ENCODE measurements at regions not wholly inside any gene's neighbourhood (a gene's known extent, or its start where the extent isn't known, plus 50 kb on each side); places are given as distances from the start of the nearest gene placed in this dataset.
"Not testable (repeated sequence)": the region's sequence is repeated elsewhere in the genome, so short reads cannot be mapped to it uniquely, and the experiment has no call there.

DNA sequence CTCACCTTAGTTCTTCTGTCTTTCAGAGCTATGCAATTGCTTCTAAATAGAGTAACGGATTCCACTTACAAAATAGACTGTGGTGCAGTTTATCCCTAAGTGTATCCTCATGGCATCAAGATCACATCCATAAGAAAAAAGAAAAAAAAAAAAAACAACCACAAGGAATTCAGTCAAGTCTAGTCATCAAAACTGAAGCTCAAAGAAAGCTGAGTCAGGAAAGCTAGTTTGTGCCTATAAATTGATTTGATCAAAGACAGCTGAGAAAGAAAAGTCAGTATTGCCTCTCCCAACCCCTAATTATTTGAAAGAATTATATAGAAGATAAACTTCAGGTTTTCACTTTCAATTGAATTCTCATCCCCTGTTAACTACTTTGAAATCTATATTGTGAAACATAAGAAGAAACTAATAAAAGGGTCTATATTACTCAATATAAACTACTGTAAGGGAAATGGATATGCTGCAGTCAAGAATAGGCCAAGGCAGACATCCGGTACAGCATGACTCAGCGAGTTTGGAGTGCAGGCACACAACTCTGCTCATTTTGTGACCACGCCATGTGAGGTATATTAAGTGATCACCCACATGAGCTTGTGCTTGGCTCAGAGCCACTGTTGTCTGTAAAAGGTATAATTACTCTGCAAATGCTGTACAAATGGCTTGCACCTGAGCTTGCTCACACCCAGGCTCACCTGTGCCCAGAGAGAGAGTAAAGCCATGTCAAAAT is 568.1 kb upstream of the CRIM1 start:
- no peak for DNase-seq

DNA sequence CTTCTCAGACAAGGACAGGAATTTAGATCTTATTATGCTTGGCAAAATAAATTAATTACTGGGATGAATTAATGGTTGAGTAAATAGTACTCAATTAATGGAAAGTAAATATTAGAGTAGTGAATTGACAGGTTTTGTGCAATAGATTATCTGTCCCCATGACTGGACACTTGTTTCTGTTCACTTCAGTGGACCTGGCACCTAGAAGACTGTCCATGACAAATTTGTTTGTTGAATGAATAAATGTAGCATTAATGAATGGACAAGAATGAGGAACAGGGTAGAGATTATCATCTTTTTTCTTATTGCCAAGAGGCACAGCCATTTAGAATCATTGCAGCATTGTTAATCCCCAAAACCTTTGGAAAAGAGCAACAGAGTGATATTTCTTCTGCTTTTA is 570.0 kb upstream of the CRIM1 start:
- DNase-seq = no peak

DNA sequence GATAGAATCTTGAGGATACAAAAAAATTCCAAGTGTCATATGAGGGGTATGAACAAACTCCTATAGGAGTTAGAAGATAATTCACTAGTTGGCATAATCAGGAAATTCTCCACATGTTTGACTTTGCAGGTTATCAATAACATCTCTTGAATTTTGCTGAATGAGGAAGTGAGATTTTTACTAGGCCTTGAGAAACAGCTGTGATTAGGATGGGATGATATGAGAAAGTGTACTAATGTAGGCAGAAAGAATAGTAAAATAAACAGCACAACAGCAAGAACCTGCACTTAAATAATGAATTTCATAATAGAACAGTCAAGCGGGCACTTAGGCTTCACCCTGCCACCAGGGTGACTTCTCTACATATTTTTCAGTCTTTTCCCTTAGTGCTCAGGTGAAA is 570.8 kb upstream of the CRIM1 start:
- DNase-seq = no peak

DNA sequence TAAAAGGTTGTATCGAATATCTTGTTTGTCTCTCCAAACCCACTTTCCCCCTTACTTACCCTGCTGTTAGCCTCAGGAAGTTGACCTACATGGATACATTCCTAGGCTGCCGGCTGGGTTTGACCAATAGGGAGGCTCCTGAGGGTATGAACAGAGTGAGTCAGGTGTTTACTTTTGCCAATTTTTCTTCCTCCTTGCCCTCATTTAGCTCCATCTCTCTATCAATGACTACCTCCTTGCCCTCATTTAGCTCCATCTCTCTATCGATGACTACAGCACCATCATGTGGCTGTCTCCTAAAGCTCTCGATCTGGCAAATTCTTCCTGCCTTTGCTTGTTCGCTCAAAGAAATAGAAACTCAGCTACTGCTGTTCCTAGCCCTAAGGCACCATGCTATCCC is 571.9 kb upstream of the CRIM1 start:
- no peak for DNase-seq

DNA sequence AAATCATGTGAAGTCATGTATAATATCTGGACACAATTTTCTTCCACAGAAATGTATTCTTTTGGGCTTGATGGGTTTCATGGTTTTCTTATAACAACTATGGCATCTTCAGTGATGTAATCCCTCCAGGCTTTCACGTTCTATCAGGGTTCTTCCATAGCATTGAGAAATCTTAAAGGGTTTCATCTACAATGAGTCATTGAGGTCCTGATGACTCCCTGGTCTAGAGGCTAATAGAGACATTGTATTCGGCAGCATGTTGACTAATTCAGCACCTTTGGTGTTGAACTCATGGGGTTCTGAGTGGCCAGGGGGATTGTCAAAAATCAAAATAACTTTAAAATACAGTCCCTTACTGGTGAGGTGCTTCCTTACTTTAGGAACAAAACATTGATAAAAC is 614.0 kb upstream of the CRIM1 start:
- DNase-seq = no peak

DNA sequence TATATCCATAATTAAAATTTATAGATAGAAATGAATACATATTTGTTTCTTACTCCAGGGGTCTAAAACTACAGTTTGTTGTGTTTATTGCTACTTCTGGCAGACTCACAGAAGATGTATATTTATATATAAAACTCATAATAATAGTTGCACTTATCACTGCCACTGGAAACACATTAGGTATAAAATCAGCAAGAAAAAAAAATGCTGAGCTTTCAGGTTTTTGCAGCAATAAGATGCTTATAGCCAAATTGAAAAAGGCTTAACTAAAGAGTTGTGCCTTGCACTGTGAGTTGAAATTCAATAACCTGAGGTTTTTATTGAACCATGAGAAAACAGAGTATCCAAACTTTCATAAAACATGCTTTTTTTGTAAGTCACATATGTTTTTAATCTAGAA is 623.9 kb upstream of the CRIM1 start:
- no peak for DNase-seq

DNA sequence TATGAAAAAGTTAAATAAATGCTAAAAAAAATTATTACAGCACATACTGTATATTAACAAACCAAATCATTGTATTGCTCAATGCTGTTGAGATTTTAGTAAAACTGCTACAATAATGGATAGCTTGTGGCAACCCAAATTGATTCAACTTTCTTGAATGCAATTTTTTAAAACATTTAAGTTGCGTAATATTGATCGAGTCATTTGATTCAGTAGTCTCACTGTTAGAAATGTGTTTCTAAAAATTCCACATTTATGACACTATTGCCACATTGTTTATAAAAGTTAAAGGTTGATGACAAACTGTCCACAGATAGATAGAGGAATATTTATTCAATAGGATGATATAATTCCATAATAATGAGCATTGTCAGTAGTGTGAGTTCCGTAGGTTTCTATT is 640.7 kb upstream of the CRIM1 start:
- DNase-seq = no peak

DNA sequence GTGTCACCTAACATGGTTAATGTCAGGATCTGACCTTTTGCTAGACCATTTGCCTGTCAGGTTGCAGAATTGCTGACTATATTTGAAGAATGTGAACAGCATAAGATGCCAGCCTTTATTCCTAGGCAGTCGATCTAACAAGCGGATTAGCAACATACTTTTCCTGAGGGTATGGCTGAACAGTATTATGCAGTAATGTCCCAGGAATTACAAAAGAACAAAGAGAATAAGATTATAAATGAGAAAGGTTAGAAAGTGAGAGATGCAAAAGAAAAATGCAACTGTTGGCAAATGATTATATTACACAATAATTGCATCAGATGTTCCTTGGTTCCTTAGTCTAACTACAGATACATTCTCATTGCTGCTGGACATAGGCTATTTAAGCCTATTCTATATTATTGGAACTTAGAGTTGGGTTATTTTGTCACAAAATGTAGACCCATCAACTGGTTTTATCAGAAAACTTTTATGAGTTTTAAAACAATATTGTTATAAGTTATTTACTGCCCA is 647.1 kb upstream of the CRIM1 start:
- DNase-seq = no peak

DNA sequence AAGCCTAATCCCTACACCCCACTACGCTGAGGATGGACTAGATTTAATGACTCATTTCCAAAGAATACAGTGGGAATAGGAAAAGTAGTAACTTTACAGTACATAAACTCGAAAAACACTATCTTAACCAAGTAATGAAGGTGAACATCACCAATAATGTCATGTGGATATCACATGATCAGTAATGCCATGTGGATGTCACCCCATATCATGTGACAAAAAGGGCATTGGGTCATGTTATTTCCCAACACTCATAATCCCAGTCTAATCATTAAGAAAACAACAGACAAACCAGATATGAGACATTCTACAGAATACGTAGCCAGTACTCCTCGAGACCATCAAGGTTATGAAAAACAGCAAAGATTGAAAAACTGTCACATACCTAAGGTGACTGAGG is 667.3 kb upstream of the CRIM1 start:
- DNase-seq = no peak

DNA sequence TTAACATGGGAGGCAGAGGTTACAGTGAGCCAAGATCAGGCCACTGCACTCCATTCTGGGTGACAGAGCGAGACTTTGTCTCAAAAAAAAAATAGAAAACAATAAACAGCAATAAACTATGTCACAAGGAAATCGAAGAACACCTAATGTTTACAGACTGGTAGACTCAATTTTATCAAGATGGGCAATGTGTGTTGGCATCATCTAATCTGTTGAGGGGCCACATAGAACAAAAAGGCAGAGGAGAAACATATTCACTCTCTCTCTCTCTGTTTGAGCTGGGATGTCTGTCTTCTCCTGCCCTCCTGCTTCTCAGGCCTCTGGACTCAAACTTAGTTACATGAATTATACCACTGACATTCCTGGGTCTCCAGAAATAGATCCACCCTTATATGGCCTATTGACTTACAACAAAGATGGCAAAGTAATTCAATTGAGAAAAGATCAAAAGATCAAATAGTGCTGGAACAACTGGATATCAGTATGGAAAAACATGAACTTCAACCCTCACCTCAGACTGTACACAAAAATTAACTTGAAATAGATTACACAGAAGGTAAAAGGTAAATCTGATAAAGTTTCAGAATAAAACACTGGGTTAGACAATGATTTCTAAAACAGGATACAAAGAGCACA is 703.8 kb upstream of the CRIM1 start:
- DNase-seq = no peak

DNA sequence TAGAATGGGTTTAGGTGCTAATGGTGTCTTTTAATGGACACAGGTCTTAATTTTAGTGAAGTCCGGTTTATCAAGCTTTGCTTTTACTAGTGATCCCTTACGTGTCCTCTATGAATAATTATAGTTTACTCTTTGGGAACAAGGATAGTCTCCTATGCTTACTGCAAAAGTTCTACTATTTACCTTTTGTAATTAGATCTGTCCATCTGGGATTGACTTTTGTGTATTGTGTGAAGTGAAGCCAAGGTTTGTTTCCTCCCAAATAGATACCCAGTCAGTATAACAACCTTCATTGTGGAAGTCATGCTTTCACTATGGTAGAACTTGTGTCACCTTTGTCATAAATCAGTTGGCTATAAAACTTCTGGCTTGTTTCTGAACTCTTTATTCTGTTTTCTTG is 740.9 kb upstream of the CRIM1 start:
- no peak for DNase-seq

DNA sequence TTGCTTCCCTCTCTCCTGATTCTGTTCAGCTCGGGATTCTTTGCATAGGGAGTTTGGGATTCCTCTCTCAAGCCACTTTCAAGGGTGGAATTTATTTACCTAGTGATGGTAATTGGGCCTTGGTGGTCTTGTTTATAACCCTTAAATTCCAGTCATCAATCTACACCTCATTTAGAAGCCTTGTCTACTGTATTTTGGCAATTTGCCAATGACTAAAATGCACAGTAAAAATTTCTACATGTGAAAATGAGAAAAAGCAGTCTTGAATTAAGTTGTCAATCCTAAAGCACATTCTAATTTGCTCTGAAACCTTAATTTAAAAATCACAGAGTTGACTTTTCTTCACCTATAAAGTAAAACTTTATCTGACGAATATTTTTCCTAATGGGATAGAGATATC is 749.2 kb upstream of the CRIM1 start:
- no peak for DNase-seq

DNA sequence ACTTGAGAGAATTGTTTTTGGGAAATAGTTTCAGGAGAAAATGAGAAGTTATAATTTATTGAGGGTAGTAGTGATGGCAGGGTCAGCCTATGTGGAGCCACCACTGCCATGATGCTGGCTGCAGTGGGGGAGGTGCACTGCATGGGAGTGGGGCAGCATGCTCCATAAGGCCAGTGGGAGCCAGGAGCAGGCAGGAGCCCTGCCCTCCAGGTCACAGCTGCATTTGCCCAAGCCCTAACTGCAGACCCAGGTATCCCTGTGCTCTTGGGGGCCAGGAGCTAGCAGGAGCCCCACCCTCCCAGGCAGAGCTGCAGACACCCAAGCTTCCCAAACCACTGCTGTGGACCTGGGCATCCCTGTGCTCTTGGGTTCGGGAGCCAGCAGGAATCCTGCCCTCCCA is 757.3 kb upstream of the CRIM1 start:
- no peak for DNase-seq

DNA sequence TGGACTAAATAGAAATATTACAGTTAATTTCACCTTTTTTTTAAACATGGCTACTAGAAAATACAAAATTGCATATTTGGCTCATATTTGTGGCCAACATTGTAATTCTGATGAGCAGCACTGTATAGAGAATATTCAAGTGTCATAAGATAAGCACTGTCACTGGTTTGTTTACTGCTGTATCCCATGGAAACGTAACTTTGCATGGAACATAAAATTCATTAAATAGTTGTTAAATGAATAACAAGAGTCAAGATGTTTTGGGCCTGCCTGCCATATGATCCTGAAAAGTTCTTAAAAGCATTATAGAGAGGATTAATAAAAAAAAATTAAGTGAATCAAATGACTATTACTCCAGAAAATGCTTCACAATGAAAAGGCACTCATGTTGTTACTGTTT is 763.7 kb upstream of the CRIM1 start:
- no peak for DNase-seq

DNA sequence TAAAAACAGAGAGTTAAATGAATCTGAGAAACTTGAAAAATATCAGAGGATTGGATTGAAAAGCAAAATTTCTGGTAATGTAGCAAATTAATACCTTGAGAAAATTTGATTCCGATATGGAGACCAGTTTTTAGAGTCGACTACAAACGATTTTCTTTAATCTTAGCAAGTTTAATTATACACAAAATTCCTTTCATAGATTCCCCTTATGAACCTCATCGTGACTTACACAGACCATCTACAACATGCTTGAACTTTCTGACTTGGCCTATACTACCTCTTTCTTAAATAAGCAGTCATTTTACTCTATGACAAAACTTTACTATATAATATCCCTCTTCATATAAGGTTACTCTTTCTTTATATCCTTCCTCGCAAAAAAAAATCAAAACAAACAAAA is 769.6 kb upstream of the CRIM1 start:
- no peak for DNase-seq

DNA sequence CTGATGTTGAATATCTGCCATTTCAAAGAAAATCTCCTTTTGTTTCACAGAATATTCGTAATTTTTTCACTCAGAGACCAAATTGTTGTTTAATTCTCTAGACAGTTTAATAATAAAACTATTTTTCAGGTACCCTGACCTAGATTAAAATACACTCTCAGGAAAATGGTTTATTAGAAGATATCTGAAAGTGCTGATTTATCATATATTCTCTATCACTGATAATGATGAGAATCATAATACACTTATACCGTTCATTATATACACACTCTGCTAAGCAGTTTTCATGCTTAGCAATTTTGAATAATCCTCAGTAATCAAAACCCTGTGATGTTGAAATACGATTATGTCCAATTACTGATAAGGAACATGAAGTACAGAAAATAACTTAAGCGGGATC is 772.9 kb upstream of the CRIM1 start:
- no peak for DNase-seq

DNA sequence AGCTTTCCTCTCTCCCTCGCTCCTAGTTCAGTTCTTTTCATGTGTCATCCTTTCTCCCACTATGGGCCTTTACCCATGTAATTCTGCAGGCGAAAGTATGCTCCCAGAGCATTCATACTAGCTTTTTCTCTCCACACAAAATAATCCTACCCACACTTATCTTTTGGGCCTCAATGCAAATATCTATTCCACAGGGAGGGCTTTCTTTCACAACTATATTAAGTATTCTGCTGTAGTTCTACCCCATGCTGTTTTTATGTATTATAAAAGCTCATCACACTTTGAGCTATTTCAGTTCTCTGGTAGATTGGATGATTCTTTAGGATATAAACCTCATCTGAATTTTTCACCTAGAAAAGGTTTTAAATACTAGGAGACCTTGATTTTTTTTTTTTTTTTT is 774.6 kb upstream of the CRIM1 start:
- no peak for DNase-seq

DNA sequence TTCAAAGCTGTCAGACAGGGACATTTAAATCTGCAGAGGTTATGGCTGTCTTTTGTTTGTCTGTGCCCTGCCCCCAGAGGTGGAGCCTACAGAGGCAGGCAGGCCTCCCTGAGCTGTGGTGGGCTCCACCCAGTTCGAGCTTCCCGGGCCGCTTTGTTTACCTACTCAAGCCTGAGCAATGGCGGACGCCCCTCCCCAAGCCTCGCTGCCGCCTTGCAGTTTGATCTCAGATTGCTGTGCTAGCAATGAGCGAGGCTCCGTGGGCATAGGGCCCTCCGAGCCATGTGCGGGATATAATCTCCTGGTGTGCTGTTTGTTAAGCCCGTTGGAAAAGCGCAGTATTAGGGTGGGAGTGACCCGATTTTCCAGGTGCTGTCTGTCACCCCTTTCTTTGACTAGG is 787.0 kb upstream of the CRIM1 start:
- DNase-seq = not testable (repeated sequence)

DNA sequence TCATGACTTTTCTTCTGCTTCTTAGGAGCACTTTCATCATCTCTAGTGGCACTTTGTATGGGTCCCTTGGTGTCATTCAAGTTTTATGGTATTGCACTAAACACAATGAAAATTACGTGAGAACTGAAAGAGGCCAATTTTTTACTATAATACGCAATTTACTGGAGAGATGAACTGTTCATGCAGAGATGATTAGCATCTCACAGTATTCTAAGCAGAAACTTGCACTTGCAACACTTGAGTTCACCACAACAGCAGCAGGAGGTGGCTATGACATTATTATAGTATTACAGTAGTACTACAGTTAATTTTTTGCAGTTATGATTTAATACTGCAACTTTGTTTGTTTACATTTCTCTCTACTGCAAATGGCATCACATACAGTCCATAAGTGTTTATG is 793.1 kb upstream of the CRIM1 start:
- DNase-seq = no peak

DNA sequence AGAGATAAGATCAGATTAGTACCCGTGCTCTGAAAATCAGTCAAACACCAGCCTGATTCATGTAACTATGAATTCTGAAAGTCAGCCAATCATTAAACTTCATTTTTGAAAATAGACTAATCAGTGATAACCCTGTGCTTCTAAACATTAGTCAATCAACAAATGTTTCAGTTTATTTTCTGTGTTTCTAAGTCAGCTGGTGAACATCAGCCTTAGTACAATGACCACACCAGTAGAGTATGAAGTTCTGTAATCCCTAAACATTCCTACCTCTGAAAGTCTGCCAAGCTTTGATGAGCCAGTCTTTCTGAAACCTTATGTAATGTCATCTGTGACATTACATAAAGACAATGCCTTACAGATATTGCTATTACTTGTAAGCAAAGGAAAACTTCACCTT is 807.4 kb upstream of the CRIM1 start:
- no peak for DNase-seq

DNA sequence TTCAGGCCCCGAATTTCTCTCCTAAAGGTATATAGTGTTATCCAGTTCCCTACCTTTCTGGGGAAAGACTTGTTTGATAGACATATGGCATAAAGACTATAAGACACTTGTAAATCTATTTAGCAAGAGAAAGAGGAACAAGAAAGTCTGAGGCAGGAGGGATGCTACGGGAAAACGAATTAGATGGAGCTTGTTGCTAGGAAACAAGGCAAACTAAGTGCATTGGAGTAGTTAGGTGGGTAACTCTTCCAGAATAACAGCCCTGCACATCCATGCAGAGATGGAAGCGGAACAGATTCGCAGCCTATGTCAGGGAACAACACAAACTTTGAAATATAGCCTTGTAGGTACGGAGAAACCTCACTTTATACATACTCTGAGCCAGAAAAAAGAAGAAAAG is 810.3 kb upstream of the CRIM1 start:
- DNase-seq = no peak

DNA sequence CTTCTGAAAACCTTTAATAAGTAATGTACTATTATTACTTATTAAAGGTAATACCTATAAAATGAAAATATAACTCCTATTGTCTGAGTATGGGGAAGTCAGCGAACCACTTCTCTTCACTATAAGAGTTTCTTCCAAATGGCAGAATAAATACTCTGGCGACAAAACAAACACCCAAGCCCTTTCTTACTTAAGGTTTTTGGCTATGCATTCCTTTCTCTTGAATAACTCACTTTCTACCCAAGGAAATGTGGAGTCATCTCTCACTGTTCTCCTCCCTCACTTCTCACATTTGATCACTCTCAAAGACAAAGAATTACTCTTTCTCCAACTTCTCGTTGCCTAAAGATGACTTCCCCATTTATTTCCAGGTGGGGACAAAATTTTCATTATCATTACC is 816.8 kb upstream of the CRIM1 start:
- DNase-seq = no peak

DNA sequence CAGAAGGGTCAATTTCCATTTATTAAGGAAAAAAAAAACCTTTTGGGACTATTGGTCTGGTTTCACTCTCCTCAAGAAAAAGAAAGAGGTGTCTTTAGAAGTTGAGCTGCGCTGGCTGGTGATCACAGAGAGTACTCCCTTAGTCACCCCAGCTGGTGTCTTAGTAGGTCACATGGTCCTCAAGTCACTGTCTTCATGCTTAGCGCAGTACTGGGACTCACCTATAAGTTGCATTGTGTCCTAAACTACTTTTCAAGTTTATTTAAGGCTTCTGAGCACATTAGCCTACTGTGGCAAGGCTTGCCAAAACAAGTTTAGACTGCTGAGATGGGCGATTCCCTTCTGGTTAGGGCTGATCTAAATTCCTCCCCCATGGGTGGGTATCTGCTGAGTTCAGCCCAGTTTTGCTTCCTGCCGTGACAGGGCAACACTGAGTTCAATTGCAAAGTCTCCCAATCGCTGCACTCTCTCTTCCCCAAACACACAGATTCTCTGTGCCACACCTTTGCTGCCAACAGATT is 824.9 kb upstream of the CRIM1 start:
- DNase-seq = no peak

DNA sequence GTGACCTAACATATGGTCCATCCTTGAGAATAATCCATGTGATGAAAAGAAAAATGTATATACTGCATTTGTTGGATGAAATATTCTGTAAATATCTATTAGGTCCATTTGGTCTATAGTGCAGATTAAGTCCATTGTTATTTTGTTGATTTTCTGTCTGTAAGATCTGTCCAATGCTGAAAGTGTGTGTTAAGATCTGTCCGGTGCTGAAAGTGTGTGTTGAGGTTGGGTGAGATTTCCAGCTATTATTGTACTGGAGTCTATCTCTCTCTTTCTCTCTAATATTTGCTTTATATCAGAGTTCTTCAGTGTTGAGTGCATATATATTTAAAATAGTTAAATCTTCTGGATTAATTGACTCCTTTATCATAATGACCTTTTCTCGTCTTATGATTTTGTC is 828.8 kb upstream of the CRIM1 start:
- DNase-seq = no peak

DNA sequence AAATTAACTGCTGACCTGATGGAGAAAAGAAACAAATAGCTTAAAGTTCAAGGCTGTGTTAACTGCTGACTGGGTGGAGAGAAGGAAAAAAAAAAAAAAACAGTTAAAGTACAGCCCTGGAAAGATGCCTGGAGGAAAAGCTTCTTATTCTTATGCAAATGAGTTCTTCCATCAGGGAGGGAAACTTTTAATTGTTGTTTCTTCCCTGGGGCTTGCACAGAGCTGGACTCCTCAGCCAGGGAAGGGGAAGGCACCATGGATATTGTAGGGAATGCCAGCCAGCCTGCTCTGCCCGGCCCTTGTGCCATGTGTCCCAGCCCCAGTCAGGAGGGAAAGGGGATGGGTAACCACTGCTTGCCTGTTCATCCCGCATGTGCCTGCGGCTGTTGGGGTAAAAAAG is 833.1 kb upstream of the CRIM1 start:
- DNase-seq = no peak

All from activated CD4-positive, CD25-positive, alpha-beta regulatory T cell treated with anti-CD3 and anti-CD28 coated beads, Interleukin-2, amount 50 U/mL, for 72 hours (primary cell).